Hippocampal formation (tissue), 2 donors: ENCODE measurements at regions not wholly inside any gene's neighbourhood (a gene's known extent, or its start where the extent isn't known, plus 50 kb on each side); places are given as distances from the start of the nearest gene placed in this dataset.
A peak's percentile ranks its signal among the peaks of the same experiment; 100 is the strongest.

Experiments
- DNase-seq, 2 donors: peaks; one replicate each; lab custom pipeline; 2025; lab: John Stamatoyannopoulos, UW

DNA sequence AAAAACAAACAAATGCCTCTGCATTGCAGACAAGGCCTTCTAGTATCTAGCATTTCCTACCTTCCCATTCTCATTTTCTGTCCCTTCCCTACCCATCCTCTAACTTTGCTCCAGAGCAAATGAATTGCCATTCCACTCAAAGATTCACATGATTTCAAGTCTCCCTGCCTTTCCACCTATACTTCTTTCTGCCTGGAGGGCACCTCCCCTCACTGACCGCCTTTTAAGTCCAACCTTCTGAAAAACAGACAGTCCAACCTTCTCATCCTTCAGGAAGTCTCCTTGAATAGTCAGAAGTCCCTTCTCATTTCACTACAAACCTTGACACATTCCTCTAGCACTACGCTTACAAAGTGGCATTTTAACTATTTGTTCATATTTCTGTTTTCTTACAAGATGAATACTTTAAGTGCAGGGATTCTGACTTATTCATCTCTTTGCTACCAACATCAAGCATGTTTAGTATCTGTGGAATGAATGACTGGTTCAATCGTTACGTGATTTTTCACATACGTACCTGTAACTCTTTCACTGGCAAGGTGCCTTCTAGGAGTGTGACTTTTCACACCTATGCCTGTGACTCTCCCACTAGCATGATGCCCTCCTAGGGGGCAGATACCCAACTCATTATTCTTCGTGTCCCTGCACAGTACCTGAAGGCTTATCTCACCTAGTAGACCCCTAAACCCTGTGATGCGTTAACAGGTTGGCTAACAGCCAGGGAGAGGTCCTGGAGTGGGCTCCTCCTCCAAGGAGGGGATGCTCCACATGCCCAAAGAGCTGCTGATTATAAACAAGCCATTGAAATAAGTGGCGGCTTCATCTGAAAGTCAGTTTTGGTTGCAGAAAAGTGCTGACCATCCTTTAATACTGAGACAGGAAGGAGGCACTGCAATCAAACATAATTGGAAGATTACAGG lies 356.2 kb downstream of the MYCN start:
- DNase-seq = no peak

DNA sequence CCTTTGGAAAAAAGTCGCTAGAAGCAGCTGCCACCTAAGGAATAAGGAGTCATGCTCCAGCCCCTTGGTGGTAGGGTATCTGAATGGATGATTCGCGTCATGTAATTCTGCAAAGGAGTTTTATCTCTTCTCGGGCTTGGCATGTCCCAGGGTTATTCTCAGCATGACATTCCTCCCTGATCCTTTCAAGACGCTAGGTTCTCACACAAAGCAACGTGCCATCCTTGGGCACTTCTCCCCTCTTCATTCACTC lies 355.6 kb downstream of the MYCN start:
- no peak for DNase-seq

DNA sequence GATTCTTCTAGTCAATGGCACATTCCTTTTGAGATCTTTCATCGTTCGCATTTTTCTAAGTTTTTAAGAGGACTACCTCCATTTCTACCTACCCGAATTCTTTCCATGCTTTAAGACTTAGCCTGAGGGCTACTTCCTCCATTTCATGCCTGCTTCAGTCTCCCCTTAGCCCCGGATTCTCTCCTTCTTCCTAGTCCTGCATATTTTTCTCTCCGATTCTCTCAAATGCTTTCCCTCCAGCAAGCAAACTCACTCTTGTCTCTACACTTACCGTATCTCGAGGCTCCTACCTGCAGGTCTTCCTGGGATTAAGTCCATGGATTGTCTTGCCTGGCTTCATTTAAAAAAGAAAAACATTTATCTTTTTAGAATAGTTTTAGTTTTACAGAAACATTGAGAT lies 354.4 kb downstream of the MYCN start:
- no peak for DNase-seq

DNA sequence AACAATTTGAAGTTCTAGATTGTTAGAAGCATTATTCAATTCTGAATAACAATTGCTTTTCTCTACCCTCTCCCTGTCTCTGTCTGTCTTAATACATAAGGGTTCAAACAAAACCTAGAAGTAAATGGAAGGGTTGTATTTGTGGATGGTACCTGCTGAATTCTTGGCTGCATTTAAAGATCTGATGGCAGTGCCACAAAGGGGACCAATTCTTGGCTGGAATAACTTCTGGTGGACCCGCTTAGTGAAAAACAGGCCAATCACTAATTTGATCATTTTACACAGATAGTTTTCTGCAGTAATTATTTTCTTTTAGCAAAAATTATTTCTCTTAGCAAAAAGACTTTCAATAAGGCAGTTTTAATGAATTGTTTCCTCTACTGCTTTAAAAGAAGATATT lies 353.5 kb downstream of the MYCN start:
- no peak for DNase-seq

DNA sequence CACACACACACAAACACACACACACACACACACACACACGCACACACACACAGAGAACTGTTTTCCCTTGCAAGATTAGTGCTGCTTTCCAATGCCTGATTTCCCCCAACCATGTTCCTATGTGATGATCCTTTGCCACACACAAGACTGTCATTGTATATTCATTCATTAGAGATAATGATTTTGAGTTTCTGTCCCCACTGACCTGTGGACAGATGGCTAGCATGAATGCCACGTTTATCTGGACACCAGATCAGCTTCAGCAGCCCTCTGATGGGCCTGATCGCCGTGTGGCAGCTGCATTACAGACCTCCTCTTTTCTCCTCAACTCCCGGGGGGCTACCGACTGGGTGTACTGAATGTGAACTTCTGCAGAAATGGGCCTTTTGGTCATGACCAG lies 353.0 kb downstream of the MYCN start:
- no peak for DNase-seq

DNA sequence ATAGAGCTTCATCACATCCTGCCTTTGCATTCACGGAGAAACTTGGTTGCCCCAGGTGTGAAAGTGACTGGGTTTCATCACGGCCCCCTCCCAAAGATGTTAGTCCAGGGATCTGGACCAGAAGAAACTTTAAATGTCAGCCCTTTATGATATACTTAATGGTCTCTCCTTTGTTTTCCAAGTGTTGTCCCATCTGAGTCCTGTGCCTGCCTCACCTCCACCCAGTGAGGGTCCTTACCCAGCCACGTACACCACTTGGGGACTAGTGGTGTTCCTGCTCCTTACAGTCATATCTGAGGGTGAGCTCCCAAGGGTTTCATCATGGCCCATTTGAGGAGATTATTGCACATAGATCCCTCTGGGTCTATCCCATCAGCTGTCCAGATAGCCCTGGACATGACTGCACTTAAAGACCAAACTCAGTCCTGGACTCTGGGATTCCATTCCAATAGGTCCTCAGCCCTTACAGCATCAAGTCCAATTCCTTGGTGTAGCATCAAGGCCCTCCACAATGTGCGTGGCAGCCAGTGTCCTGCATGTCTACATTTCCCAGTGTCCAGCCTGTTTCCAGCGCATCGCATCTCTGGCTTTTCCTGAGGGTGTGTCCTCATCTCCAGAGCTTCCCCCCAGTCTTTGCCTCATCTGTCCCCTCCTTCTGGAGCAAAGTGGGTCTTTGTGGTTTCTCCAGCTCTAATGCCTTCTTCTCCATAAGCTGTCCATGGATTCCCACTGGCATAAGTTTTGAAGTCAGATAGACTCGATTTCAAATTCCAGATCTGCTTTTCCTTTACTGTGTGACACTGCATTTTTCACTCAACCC lies 351.6 kb downstream of the MYCN start:
- no peak for DNase-seq

DNA sequence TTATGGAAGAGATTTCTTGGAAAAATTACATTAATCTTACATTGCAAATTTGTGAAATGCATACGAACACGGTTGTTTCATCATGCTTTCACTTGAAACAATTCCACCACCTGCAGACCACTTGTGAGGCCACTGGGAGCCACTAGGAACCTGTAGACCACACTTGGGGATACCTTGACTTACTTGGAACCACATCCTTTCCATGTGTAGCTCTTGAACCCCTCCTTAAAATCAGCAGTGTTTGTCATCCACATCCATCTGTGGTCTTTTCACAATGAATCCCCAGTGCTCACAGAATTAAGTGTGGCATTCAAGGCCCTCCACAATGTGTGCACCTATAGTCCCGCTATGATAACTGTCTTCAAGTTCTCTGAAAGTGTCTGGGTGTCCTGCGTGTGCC lies 350.9 kb downstream of the MYCN start:
- no peak for DNase-seq

DNA sequence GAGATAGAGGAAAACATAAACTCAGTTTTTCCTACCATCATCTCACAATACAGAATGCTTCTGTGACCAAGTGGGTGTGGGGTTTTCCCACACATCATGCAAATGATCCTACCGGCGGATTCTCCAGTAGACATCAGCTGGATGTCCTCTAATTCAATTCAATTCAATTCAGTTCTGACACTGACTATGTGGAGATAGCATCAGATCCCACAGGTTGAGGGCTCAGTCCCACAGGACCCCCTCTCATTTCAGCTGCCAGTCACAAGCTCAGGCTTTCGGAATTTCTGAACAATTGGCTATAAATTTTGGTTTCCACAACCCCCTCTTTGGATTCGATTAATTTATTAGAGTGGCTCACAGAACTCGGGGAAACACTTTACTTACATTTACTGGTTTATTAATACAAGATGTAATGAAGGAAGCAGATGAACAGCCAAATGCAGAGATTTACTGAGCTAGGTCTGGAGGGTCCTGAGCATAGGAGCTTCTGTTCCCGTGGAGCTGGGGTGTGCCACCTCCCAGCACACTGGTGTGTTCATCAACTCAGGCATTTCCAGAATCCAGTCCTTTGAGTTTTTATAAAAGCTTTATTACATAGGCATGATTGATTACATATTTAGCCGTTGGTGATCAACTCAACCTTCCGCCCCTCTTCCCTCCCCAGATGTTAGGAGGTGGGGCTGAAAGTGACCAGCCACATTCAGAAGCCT lies 350.1 kb downstream of the MYCN start:
- no peak for DNase-seq

DNA sequence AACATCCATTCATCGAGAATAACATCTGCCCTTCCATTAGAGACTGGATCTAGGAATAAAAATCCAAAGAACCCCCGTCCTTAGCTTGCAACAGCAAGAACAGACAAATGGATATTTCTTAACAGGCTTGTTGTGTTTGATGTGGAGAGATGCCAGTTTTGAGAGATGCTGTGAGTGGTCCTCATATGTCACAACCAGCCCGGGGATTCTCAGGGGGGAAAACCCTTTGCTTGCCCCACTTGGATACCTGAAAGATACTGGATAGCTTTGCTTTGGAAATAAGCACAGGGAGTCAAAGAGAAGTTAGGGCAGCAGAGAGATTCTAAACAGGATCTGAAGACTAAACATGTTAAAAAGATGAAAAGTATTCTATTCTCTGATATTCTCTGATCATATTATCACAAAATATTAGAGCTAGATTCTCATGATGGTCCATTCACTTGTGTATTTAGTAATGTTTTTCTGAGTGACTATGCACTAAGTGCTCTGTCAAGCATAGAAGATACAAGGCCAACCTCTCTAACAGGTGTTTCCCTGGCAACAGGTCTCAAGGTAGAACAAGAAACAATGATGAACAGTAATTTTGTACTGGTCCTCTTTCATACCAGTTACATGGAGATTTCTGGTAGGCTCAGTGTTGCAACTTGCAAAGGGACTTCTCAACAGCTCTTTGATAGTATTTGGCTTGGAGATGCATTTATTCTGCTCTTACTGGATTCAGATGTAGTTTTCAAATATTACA lies 348.2 kb downstream of the MYCN start:
- DNase-seq = no peak

DNA sequence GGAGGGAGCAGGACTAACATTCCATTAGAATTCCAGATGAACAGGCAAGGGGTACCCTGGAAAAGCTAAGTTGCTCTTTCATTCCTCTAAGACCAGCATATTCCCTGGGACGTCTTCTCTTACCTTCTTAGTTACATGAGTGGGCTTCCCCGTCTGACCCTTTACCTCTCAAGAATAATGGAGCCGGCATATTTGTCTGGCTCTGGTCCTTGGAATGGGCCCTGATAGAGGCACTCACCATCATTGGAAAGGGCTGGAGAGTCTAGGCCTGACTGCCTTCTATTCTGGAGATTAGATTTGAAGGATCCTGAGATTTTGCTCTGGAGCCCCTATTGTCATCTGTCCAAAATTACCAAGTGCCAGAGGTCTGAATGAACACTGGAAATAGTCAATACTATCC lies 347.5 kb downstream of the MYCN start:
- no peak for DNase-seq

DNA sequence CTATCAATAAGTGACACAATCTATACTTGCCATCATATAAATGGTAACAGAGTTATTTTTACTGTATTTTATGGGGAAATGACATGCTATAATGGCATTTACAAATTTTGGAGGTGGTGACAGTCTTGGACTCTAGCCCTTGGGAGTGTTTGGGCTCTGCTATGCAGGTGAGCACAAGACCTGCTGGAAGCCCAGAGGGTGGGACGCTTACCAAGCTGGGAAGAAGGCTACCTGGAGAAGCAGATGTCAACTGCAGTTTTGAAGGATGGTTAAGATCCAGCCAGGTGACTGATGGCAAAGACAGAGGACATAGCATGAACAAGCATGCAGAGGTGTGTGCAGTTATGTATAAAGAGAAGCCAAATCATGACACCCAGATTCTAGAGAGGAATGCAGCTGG lies 346.9 kb downstream of the MYCN start:
- DNase-seq = no peak

DNA sequence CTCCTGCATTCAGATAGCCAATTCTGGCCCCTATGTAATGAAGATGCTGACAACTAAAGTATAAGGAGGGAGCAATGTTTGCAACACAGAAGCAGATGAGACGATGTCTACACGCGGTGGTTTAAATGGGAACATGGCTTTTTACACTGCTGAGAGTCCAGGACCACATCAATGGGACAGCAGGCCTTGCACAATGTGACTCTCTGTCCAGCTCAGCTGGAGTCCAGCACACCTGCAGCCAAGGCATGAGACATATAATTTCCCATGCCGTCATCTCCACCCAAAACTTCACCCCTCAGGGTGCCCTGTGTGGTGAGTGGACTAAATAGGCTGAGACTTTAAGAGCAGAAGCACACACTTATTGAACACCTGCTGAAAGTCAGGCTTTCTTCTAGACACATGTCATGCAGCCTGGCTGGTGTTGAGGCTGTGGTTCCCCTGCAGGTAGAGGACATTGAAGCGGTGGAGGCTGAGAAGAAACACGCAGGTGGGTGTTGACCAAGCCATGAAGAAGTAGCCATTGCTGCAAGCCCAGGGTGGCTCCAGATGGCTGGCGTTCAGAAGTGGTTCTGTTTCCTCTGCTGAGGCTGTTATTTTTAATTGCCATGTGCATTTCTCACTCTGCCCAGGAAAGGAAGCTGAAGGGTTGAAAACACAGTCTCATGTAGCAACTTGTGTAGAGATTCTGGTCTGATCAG lies 345.6 kb downstream of the MYCN start:
- no peak for DNase-seq

DNA sequence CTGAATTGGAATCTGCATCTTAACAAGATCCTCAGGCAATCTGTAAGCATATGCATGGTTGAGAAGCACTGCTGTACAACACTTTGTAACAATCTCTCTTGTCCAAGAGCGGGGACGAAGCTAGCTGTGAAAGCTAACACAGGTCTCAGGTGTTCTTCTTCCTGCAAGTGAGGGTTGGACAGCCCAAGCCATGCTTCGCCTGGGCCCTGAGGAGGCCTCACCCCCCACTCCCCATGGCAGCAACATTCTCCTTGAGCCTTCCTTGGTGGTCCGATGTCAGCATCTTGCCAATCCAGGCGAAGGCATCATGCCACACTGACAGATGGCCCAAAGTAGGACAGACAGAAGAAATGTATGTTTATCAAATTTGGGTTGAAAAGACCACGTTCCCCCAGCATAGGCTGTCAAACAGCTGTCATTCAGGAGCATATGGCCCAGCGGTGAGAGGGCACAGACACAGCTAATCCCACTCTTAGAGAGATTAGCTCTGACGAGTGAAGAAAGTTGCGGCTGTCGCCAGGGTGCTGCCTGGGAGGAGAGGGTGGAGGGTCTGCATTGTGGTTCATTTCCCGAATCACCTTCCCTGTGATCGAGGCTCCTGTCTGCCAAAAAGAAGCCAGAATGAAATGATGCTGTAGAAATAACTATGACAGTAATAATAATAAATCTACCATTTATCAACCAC lies 344.7 kb downstream of the MYCN start:
- no peak for DNase-seq

DNA sequence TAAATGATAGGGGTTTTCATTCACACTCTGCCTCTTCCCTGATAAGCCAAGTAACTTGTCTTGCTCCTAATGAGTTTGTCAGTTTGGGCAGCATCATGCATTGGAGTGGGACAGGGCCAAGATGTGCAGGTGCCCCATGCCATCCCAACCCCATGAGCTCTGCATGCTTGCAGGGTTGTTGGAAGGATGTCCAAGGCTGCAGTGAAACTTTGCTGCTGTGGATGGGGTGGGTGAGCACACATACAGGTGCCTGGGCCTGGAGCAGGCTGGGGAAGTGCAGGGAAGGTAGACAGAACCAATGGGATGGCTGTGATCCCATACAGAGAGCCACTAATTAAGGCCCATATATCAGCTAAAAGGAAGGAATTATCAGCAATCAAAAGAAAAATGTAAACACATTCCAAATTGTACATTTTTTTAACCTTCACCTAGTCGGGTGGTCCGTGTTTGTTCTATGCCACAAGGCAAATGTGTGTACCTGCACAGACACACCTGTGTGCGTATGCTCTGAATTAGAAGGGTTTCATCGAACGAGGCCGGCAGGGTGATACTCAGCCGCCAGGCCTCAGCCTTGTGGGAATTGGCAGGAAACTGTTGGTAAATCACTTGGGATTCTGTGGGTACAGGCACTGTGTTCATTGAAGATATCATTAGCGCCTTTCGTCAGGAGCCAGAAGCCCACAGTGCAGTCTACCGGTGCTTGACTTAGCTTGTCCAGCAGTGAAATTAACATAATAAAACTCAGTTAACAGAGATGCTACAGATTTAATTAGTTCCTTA lies 342.9 kb downstream of the MYCN start:
- no peak for DNase-seq

DNA sequence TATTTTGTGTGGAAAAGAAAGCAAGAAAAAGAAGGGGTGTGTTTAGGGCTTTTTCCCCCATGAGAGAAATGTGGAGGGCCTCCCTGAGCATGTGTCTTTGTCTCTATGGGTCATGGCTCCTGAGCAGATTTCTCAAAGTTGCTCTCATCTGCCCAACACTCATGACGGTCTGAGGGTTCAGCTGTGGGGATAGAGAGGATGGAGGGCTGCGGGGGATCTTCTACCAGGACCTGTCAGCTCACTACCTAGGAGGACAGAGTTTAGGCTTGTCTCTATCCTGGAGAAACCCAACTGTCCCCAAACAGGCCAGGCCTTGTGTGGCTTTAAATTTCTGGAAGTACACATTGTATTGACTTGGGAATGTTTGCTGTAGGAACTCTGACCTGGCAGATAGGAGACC lies 342.2 kb downstream of the MYCN start:
- DNase-seq = no peak

DNA sequence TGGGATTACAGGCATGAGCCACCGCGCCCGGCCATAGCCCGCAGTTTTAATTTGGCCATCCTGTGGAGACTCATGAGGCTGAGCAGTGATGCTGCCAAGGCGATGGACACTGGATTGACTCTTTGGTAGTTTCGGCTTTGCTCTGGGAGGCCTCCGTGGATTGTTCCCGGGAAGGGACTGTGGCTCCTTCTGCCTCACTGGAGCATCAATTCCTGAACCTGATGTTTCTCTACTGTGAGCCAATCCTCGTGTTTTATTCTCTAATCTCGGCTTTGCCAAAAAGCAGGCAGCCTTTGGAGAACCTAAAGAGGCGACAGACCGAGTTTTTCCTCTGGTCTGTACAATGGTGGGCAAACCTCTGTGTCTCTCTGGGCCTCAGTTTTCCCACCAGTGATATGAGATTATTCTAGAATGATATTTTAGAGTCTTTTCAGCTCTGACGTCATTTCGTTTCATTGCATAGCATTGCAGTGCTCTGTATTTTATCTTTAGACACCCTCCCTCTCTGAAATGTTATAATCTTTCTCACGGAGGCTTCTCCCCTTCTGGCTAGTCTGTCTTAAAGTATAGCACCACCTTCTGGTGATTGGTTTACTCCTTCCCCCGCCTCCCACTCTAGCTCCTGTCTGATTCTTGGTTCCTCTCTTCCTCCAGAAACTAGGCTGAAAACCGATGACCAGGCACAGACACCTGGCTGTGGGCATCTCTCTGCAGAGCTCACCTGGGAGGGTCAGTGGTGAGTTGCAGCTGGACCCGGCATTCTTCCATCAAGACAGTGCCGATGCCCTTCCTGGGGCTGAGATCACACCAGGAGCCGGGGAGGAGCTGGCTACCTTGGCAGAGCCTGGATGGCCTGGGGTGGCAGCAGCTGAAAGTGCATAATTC lies 341.3 kb downstream of the MYCN start:
- peak; percentile 23 to 79 for DNase-seq

DNA sequence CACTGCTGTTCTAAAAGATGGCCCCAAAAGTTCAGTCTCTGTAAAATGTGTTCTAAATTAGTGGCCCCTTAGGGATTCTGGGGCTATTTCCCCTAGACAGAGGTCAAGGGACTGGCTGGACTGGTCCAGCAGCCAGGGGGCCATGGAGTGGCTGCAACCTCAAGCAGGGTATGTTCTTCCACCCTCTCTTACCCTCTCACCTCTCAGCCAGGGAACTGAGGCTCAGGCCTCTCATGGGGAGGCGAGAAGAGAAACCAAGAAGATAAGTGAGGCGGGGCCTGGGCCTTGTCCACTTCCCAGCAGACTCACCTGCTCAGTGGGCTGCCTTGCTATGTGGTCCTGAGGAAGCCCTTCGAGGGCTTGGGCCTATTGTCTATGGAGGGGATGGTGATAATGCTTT lies 339.7 kb downstream of the MYCN start:
- no peak for DNase-seq

DNA sequence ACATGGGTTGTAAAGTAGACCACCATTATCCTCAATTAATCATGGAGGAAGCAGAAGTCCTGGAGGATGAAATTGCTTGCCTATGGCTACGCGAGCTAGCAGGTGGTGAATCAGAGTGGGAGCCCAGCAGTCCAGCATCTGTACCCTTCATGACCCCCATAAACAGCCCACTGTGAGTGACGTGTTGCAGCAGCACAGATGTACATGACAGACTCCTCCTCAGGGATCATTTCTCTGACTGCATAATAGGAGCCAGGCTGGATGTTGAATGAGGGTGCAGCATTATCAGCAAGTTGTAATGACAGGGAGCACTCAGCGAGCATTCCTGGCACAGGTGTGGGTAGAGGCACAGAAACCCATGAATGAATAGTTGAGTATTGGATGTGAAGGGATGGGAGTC lies 339.3 kb downstream of the MYCN start:
- DNase-seq = no peak

DNA sequence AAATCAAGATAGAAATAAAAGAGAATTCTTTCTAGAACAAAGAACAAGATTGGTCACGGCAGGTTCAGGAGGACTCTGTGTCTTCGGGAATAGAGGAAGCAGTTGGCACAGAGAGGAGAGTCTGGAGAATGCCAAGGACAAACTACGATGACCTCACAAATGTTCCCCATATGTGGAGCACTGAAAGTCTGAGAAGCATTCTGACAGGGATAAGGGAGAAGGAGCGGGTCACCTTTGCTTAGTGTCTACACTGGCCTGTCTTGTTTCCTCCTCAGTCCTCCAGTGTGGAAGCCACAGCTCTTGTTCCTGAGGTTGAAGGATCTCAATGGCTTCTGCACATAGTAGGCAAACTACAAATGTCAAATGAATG lies 338.8 kb downstream of the MYCN start:
- no peak for DNase-seq
